ENCODE measurements at regions not wholly inside any gene's neighbourhood (a gene's known extent, or its start where the extent isn't known, plus 50 kb on each side); places are given as distances from the start of the nearest gene placed in this dataset.

DNA sequence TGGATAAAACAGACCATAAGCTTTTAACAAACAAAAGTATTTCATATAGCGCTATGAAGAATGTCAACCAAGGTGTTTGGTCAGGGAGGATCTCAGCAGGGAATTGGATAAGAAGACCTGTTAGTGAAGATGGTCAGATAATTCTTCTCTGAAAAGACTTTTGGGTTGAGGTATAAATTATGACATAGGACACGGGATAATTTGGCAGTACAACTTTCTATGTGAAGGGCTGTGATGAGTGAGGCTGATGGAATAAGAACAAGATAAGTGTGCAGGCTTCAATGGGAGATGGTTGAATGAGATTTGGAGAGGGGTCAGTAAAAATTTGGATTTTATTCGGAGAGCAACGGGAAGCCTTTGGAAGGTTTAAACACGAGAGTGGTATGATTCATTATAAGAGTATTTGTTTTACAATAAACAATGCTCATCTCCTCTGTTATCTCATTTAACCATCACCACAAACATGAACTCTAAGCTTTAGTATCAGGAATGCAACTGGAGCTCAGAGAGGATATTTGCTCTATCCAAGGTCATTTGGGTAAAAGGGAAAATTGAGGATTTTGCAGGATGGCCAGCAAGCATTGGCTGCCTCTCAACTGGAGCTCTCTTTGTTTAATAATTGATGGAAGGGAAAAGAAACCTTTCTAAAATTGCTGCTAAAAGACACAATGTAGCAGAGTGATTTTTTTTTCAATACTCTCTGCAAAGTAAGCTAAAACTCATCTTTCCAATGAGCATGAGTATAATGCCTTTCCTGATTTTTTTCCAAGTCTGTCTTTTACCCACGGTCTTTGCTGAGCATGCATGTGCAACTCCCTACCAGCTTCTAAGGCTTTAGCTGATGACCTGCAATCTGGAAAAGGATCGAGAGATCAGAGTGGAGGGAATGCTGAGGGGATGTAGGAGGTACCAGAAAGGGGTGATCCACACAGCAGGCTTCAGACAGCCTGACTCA is 534.0 kb downstream of the CBLN4 start:
- no peaks in the 10 kb centered on the region for H3K36me3 Mint-ChIP-seq (ENCODE audit: unreplicated experiment)

DNA sequence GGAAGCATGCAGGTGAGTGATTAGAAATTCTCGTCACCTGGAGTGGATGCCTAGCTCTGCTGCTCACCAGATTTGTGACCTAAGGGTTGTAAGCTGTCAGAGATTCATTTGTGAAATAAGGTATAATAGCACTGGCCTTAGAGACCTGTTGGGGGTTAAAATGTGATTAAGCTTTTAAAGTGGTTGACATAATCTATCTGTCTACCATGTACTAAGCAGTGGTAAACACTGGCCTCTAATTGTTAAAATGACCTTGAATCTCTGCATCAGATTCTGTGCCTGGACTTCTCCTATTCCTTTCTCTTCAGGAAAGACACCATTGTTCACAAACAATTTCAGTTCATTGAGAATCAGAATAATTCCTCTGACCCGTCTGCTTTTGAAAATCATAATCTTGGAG is 536.2 kb downstream of the CBLN4 start:
- H3K4me3 Mint-ChIP-seq (ENCODE audit: unreplicated experiment), result no peak overlapping the region
- no peaks in the 10 kb centered on the region for H3K4me1 Mint-ChIP-seq (ENCODE audit: low read depth, unreplicated experiment)
- H3K9me3 Mint-ChIP-seq (ENCODE audit: unreplicated experiment), result peaks cover 2% of the 10 kb centered on the region
- TF ChIP-seq, protein P1, sequence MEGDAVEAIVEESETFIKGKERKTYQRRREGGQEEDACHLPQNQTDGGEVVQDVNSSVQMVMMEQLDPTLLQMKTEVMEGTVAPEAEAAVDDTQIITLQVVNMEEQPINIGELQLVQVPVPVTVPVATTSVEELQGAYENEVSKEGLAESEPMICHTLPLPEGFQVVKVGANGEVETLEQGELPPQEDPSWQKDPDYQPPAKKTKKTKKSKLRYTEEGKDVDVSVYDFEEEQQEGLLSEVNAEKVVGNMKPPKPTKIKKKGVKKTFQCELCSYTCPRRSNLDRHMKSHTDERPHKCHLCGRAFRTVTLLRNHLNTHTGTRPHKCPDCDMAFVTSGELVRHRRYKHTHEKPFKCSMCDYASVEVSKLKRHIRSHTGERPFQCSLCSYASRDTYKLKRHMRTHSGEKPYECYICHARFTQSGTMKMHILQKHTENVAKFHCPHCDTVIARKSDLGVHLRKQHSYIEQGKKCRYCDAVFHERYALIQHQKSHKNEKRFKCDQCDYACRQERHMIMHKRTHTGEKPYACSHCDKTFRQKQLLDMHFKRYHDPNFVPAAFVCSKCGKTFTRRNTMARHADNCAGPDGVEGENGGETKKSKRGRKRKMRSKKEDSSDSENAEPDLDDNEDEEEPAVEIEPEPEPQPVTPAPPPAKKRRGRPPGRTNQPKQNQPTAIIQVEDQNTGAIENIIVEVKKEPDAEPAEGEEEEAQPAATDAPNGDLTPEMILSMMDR (IDR thresholded peaks at IDR 0.05; ENCODE audit: partially characterized antibody, unreplicated experiment), result no peak
- no peaks in the 10 kb centered on the region for H3K36me3 Mint-ChIP-seq (ENCODE audit: unreplicated experiment)
- peaks cover 2% of the 10 kb centered on the region for H3K27me3 Mint-ChIP-seq (ENCODE audit: unreplicated experiment)
- no peak for DNase-seq
- no peak overlapping the region for H3K27ac Mint-ChIP-seq (ENCODE audit: unreplicated experiment)

More for the DNA sequence above, 534.0 kb downstream of the CBLN4 start:
- no peak for DNase-seq
- Mint-ChIP-seq H3K9me3 (ENCODE audit: unreplicated experiment) (peaks cover 2% of the 10 kb centered on the region), H3K4me3 (ENCODE audit: unreplicated experiment) (no peak overlapping the region), H3K27me3 (ENCODE audit: unreplicated experiment) (peaks cover 2% of the 10 kb centered on the region), H3K4me1 (ENCODE audit: low read depth, unreplicated experiment) (no peaks in the 10 kb centered on the region), H3K27ac (ENCODE audit: unreplicated experiment) (no peak overlapping the region)
- TF ChIP-seq, protein P1 (IDR thresholded peaks at IDR 0.05; ENCODE audit: partially characterized antibody, unreplicated experiment), result no peak

DNA sequence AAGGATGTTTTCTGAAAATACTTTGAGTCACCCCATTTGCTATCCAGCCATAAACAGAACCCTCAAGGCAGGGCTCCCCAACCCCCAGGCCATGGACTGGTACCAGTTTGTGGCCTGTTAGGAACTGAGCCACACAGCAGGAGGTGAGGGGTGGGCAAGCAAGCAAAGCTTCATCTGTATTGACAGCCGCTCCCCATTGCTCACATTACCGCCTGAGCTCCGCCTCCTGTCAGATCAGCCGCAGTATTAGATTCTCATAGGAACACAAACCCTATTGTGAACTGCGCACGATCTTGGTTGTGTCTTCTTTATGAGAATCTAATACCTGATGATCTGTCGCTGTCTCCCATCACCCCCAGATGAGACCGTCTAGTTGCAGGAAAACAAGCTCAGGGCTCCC is 543.8 kb downstream of the CBLN4 start:
- DNase-seq, result no peak
- no peaks in the 10 kb centered on the region for H3K27me3 Mint-ChIP-seq (ENCODE audit: unreplicated experiment)
- no peaks in the 10 kb centered on the region for H3K4me1 Mint-ChIP-seq (ENCODE audit: low read depth, unreplicated experiment)
- no peak overlapping the region for H3K27ac Mint-ChIP-seq (ENCODE audit: unreplicated experiment)
- no peaks in the 10 kb centered on the region for H3K36me3 Mint-ChIP-seq (ENCODE audit: unreplicated experiment)
- TF ChIP-seq, protein P1 (IDR thresholded peaks at IDR 0.05; ENCODE audit: partially characterized antibody, unreplicated experiment), result no peak
- H3K4me3 Mint-ChIP-seq (ENCODE audit: unreplicated experiment), result no peak overlapping the region
- no peaks in the 10 kb centered on the region for H3K9me3 Mint-ChIP-seq (ENCODE audit: unreplicated experiment)

DNA sequence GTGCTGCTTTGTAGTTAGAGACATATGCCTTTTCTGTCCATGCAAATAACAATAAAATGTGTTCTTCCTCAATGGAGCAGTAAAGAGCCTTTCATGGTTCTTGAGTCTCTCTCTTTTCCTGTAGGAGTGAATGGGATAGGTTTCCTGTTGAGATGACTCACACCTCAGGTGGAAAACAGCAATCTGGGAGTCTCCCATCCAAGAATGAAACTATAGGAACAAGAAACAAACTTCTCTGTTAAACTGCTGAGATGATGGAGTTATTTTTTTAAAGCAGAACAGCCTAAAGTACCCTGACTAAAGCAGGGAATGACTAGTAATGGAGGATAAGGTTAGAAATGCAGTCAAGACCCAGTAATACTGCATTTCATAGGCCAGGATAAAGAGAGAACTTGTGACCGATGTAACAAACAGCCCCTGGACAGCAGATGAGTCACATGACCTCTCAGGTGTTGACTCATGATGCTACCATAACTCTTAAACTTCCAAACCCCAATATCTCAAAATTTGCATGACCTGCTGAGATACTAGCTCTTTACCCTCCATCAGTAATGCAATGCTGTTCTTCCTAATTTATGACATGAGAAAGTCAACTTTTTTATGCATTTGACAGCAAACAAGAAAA is 548.9 kb downstream of the CBLN4 start:
- TF ChIP-seq, protein P1 (IDR thresholded peaks at IDR 0.05; ENCODE audit: partially characterized antibody, unreplicated experiment), result no peak
- H3K36me3 Mint-ChIP-seq (ENCODE audit: unreplicated experiment), result no peaks in the 10 kb centered on the region
- no peak overlapping the region for H3K4me3 Mint-ChIP-seq (ENCODE audit: unreplicated experiment)
- no peak for DNase-seq
- no peaks in the 10 kb centered on the region for H3K4me1 Mint-ChIP-seq (ENCODE audit: low read depth, unreplicated experiment)
- H3K27ac Mint-ChIP-seq (ENCODE audit: unreplicated experiment), result no peak overlapping the region
- H3K27me3 Mint-ChIP-seq (ENCODE audit: unreplicated experiment), result no peaks in the 10 kb centered on the region
- no peaks in the 10 kb centered on the region for H3K9me3 Mint-ChIP-seq (ENCODE audit: unreplicated experiment)

DNA sequence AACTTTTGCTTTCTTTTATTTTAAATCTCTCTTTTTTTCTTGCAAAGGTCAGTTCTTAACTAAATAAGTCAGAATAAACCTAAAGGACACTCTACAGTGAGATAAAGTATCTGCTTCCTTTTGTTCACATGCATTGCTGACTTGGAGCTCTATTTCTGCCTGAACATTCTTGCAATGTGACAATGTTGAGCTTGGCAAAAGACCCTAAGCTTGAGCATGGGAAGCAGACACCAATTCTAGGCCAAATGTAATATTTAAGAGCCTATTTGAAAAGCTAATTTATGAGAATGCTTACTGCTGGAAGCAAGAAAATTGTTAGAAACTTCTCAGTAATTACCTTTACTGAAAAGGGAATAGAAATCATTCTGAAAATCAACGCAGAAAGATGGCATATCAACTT is 556.2 kb downstream of the CBLN4 start:
- Mint-ChIP-seq H3K4me1 (ENCODE audit: low read depth, unreplicated experiment) (no peaks in the 10 kb centered on the region), H3K9me3 (ENCODE audit: unreplicated experiment) (no peaks in the 10 kb centered on the region), H3K36me3 (ENCODE audit: unreplicated experiment) (no peaks in the 10 kb centered on the region), H3K27me3 (ENCODE audit: unreplicated experiment) (no peaks in the 10 kb centered on the region), H3K27ac (ENCODE audit: unreplicated experiment) (no peak overlapping the region), H3K4me3 (ENCODE audit: unreplicated experiment) (no peak overlapping the region)
- no peak for DNase-seq
- TF ChIP-seq, protein P1 (IDR thresholded peaks at IDR 0.05; ENCODE audit: partially characterized antibody, unreplicated experiment), result no peak

All from glutamatergic neuron (in vitro differentiated cells).